RWPE2 (cell line): ENCODE measurements at regions not wholly inside any gene's neighbourhood (a gene's known extent, or its start where the extent isn't known, plus 50 kb on each side); places are given as distances from the start of the nearest gene placed in this dataset.

ENCODE experiments used
- ATAC-seq: fragments of 200-7000 bp; cut with Tn5 transposase; 3 replicates; pipeline ENCODE4 v1.9.1; 2021; ENCODE audit warnings: low read depth
- DNase-seq: peaks from one replicate; pipeline ENCODE4 v3.0.0-alpha.2; 2020; ENCODE audit warnings: low spot score
- H3K27ac ChIP-seq: fragments of 450-650 bp; 2 replicates; pipeline ENCODE4 v1.5.1; 2017; ENCODE audit warnings: mild to moderate bottlenecking; ENCODE audit not compliant: poor library complexity, severe bottlenecking
- H3K27me3 ChIP-seq: fragments of 250-450 bp; sonication (Bioruptor Pico); 2 replicates; pipeline ENCODE4 v1.5.1; 2021; ENCODE audit warnings: mild to moderate bottlenecking, moderate library complexity; ENCODE audit not compliant: insufficient read depth, poor library complexity, severe bottlenecking
- H3K36me3 ChIP-seq: fragments of 250-450 bp; sonication (Bioruptor Pico); 2 replicates; pipeline ENCODE4 v1.5.1; 2020; ENCODE audit warnings: low read depth, mild to moderate bottlenecking, moderate library complexity
- H3K4me1 ChIP-seq: fragments of 250-450 bp; sonication (Bioruptor Pico); 2 replicates; pipeline ENCODE4 v1.5.1; 2021; ENCODE audit warnings: mild to moderate bottlenecking, moderate library complexity; ENCODE audit not compliant: insufficient read depth, poor library complexity, severe bottlenecking
- H3K4me3 ChIP-seq: fragments of 250-450 bp; sonication (Bioruptor Pico); 2 replicates; pipeline ENCODE4 v1.5.1; 2021; ENCODE audit warnings: mild to moderate bottlenecking, moderate library complexity; ENCODE audit not compliant: severe bottlenecking
- H3K9me3 ChIP-seq: fragments of 250-450 bp; sonication (Bioruptor Pico); 2 replicates; pipeline ENCODE4 v1.5.1; 2021; ENCODE audit warnings: mild to moderate bottlenecking, moderate library complexity; ENCODE audit not compliant: severe bottlenecking
- TF ChIP-seq, protein P1 (sequence below): fragments of 450-650 bp; IDR thresholded peaks from one replicate; pipeline ENCODE4 v1.5.1; 2017; ENCODE audit warnings: mild to moderate bottlenecking, moderate library complexity; ENCODE audit not compliant: poor library complexity, severe bottlenecking

DNA sequence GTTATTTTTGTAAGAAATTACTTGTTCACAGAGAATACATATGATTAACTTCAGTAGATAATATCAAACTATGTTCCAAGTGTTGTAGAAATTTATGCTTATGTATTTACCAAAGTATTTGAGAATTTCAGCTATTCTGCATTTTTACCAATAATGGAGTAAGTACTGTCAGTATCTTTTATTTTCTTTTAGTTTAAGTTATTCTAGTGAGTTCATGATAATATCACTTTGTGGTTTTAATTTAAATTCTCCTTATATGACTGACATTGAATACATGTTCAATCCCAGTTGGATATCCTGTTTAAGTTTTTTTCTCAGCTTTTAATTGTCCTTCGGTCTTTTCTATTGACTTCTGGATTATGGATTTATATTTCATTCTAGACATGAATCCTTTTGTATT is 1024.6 kb downstream of the EFNA5 start:
- ATAC-seq = no peak
- no peak overlapping the region for H3K4me3 ChIP-seq
- H3K4me1 ChIP-seq = no peaks in the 10 kb centered on the region
- peaks cover 3% of the 10 kb centered on the region for H3K27me3 ChIP-seq
- no peaks in the 10 kb centered on the region for H3K36me3 ChIP-seq
- DNase-seq = no peak
- H3K27ac ChIP-seq = no peak overlapping the region
- H3K9me3 ChIP-seq = peaks cover 2% of the 10 kb centered on the region
- TF ChIP-seq, protein P1, sequence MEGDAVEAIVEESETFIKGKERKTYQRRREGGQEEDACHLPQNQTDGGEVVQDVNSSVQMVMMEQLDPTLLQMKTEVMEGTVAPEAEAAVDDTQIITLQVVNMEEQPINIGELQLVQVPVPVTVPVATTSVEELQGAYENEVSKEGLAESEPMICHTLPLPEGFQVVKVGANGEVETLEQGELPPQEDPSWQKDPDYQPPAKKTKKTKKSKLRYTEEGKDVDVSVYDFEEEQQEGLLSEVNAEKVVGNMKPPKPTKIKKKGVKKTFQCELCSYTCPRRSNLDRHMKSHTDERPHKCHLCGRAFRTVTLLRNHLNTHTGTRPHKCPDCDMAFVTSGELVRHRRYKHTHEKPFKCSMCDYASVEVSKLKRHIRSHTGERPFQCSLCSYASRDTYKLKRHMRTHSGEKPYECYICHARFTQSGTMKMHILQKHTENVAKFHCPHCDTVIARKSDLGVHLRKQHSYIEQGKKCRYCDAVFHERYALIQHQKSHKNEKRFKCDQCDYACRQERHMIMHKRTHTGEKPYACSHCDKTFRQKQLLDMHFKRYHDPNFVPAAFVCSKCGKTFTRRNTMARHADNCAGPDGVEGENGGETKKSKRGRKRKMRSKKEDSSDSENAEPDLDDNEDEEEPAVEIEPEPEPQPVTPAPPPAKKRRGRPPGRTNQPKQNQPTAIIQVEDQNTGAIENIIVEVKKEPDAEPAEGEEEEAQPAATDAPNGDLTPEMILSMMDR = no peak

DNA sequence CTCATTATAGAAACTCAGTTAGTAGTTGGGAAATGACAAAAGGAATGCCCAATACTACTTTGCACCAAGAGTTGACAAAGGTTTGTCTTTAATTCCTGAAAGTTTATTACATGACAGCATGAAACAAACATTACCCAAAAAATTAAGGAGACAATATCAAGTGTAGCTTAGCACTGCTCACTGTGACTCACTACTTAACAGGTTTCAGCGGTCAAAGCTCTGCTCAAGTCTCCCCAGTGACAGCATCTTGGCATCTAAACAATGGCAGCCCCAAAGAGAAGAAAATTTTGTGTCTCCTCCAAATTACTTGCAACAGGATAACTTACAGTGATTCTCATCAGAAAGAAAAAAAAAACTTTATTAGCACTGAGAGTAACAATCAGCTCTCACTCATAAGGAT is 1030.2 kb downstream of the EFNA5 start:
- no peak overlapping the region for H3K27ac ChIP-seq
- no peaks in the 10 kb centered on the region for H3K9me3 ChIP-seq
- H3K27me3 ChIP-seq = no peaks in the 10 kb centered on the region
- no peak for ATAC-seq
- H3K4me1 ChIP-seq = peaks cover 2% of the 10 kb centered on the region
- H3K4me3 ChIP-seq = no peak overlapping the region
- DNase-seq = no peak
- no peaks in the 10 kb centered on the region for H3K36me3 ChIP-seq
- TF ChIP-seq, protein P1 = no peak

DNA sequence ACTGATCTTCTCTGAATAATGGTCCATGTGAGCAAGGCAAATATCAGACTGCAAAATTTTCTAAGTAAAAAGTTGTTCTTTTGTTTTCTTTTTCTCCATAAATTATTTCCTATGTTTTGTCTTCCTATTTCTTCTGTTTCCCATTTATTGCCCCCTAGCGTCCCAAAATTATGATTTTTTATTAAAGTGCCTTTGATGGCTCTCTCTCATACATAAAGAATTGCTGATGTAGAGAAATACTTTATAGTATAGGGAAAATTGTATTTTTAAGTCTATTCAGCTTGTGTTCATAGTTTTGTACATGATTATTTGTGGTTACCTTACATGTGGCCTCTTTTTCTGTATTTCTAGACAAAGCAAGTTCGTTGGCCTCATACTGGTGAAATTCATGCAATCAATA is 1031.2 kb downstream of the EFNA5 start:
- H3K9me3 ChIP-seq = no peaks in the 10 kb centered on the region
- H3K36me3 ChIP-seq = no peaks in the 10 kb centered on the region
- ATAC-seq (no peak), DNase-seq (no peak)
- no peak overlapping the region for H3K4me3 ChIP-seq
- no peaks in the 10 kb centered on the region for H3K27me3 ChIP-seq
- TF ChIP-seq, protein P1 = peak; percentile 37
- H3K27ac ChIP-seq = no peak overlapping the region
- H3K4me1 ChIP-seq = peaks cover 2% of the 10 kb centered on the region

DNA sequence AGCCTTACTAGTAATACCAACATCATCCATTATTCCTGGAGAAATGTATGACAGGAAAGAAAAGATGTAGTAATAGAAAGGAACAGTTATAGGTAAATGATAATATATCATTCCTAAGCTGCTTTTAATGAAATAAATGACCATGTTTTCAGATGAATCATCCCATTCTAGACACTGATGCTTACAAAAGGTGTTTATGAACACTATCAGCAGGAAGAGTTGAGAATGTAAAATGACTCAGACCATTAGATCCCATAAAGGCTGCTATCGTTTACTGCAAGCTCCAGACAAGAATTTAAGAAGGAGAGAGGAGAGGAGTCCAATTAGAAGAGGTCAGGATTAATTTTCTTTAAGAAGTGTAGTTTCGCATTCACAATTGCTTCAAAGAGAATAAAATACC is 1033.5 kb downstream of the EFNA5 start:
- TF ChIP-seq, protein P1 = no peak
- no peaks in the 10 kb centered on the region for H3K27me3 ChIP-seq
- peaks cover 2% of the 10 kb centered on the region for H3K4me1 ChIP-seq
- H3K36me3 ChIP-seq = no peaks in the 10 kb centered on the region
- no peak overlapping the region for H3K4me3 ChIP-seq
- H3K9me3 ChIP-seq = no peaks in the 10 kb centered on the region
- no peak for ATAC-seq
- DNase-seq = no peak
- H3K27ac ChIP-seq = no peak overlapping the region

DNA sequence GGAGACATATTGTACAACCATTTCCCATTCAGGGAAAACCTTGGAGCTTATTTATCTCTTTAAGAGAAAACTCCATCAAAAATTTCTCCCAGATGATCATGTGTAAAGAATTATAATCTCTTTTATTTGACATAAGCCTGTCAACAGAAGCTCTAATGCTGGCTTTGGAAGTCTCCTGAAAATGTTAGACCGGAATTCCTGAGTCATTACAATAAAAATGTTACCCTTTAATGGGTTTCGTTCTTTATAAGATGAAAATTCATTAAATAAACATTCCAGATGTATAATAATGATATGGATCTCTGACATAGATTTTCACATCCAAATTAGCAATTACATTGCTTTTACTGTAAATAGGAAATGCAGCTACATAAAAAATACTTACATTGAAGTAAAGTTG is 1036.4 kb downstream of the EFNA5 start:
- DNase-seq (no peak), ATAC-seq (no peak)

More for the DNA sequence above, 1036.4 kb downstream of the EFNA5 start:
- H3K4me3 ChIP-seq = no peak overlapping the region
- H3K4me1 ChIP-seq = peaks cover 2% of the 10 kb centered on the region
- H3K36me3 ChIP-seq = no peaks in the 10 kb centered on the region
- H3K9me3 ChIP-seq = no peaks in the 10 kb centered on the region
- TF ChIP-seq, protein P1 = no peak
- H3K27ac ChIP-seq = no peak overlapping the region
- H3K27me3 ChIP-seq = no peaks in the 10 kb centered on the region
